ENCODE measurements at regions not wholly inside any gene's neighbourhood (a gene's known extent, or its start where the extent isn't known, plus 50 kb on each side); places are given as distances from the start of the nearest gene placed in this dataset.

DNA sequence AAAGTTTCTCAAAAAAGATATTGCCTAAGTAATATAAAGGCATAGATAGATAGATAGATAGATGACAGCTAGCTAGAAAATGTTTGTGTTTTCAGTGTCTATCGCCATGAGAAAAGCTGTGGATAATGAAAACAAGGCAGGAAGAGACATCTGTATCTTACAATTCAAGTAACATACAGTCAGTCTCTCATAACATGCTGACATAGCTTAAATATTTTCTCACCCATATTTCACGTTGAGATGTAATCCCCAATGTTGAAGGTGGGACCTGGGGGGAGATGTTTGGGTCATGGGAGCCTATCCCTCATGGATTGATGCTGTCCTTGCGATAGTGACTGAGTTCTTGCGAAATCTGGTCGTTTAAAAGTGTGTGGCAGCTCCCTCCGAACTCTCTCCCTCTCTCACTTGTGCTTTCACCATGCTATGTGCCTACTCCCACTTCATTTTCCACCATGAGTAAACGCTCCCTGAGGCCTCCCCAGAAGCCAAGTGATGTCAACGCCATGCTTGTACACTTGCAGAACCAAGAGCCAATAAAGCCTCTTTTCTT is 856.8 kb upstream of the ADAMTS5 start:
- no peaks in the 10 kb centered on the region for H3K9me3 ChIP-seq (ENCODE audit: control insufficient read depth in 2 of 2, insufficient read depth in 1 of 2, low read depth in 1 of 2, low read length in 1 of 2)
- no peaks in the 10 kb centered on the region for H3K27me3 ChIP-seq (ENCODE audit: control insufficient read depth in 3 of 3, insufficient read depth in 3 of 3, low read length in 3 of 3)
- peaks cover 0 to 4% (median 0%) of the 10 kb centered on the region in 3 donors for H3K4me1 ChIP-seq (ENCODE audit: control insufficient read depth in 3 of 3, insufficient read depth in 2 of 3, low read depth in 1 of 3, low read length in 2 of 3)
- FAIRE-seq = no peak
- no peak overlapping the region for H3K27ac ChIP-seq (ENCODE audit: low read depth in 1 of 3, low read length in 2 of 3)
- DNase-seq = no peak
- no peak overlapping the region for H3K4me3 ChIP-seq (ENCODE audit: low read depth in 1 of 3, low read length in 3 of 3)
- 72 to 80% (median 79%) methylated on average over 8 of the region's 8 CpGs for WGBS, 3 donors
- no peaks in the 10 kb centered on the region for H3K36me3 ChIP-seq (ENCODE audit: control insufficient read depth in 3 of 3, insufficient read depth in 2 of 3, low read depth in 1 of 3, low read length in 3 of 3)

DNA sequence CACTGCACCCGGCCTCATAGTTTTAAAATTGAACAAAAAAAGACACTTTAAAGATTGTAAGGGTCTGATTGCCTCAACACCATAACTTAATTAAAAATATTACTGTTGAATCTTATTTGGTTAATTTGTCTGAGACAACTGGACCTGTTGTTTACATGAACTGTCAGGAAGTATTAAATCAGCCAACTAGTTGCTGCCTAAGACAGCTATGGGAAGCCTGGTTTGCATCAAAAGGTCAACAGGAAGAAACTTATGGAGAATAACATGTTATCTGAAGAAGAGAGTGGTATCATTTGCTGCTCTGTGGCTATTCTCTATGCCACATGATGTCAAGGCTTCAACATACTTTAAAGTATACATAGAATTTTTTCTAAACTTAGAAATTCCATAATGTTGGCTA is 853.5 kb upstream of the ADAMTS5 start:
- Histone ChIP-seq H3K4me3 (ENCODE audit: low read depth in 1 of 3, low read length in 3 of 3) (no peak overlapping the region), H3K36me3 (ENCODE audit: control insufficient read depth in 3 of 3, insufficient read depth in 2 of 3, low read depth in 1 of 3, low read length in 3 of 3) (no peaks in the 10 kb centered on the region), H3K27ac (ENCODE audit: low read depth in 1 of 3, low read length in 2 of 3) (no peak overlapping the region), H3K9me3 (ENCODE audit: control insufficient read depth in 2 of 2, insufficient read depth in 1 of 2, low read depth in 1 of 2, low read length in 1 of 2) (no peaks in the 10 kb centered on the region), H3K27me3 (ENCODE audit: control insufficient read depth in 3 of 3, insufficient read depth in 3 of 3, low read length in 3 of 3) (no peaks in the 10 kb centered on the region), H3K4me1 (ENCODE audit: control insufficient read depth in 3 of 3, insufficient read depth in 2 of 3, low read depth in 1 of 3, low read length in 2 of 3) (peaks cover 0 to 21% (median 0%) of the 10 kb centered on the region in 3 donors)
- WGBS, 3 donors = 71 to 95% (median 85%) methylated on average over 1 of the region's 1 CpG
- no peak for FAIRE-seq
- DNase-seq = no peak

DNA sequence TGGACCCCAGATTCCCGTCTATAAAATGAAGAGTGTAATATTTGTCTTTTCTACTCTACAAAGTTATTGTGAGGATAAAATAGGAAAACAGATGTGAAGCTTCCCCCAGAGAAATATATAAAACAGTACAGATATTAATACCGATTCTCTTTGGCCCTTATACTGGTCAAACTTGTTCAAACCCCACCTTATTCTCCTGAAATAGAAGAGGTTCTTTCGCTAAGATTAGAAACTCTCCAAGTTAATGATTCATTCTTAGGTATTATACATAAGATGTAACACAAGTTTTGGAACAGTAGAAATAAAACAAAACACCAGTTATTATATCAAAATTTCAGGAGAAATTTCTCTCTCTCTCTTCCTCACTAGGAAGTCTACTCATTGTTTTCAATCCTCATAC is 852.4 kb upstream of the ADAMTS5 start:
- H3K36me3 ChIP-seq (ENCODE audit: control insufficient read depth in 3 of 3, insufficient read depth in 2 of 3, low read depth in 1 of 3, low read length in 3 of 3) = no peaks in the 10 kb centered on the region
- no peaks in the 10 kb centered on the region for H3K27me3 ChIP-seq (ENCODE audit: control insufficient read depth in 3 of 3, insufficient read depth in 3 of 3, low read length in 3 of 3)
- H3K4me1 ChIP-seq (ENCODE audit: control insufficient read depth in 3 of 3, insufficient read depth in 2 of 3, low read depth in 1 of 3, low read length in 2 of 3) = peaks cover 0 to 21% (median 0%) of the 10 kb centered on the region in 3 donors
- no peak overlapping the region for H3K4me3 ChIP-seq (ENCODE audit: low read depth in 1 of 3, low read length in 3 of 3)
- no peaks in the 10 kb centered on the region for H3K9me3 ChIP-seq (ENCODE audit: control insufficient read depth in 2 of 2, insufficient read depth in 1 of 2, low read depth in 1 of 2, low read length in 1 of 2)
- 45 to 66% (median 53%) methylated on average over 3 of the region's 3 CpGs for WGBS, 3 donors
- FAIRE-seq (no peak), DNase-seq (no peak)
- peak overlapping the region in 1 of 3 donors; percentile 81 for H3K27ac ChIP-seq (ENCODE audit: low read depth in 1 of 3, low read length in 2 of 3)

DNA sequence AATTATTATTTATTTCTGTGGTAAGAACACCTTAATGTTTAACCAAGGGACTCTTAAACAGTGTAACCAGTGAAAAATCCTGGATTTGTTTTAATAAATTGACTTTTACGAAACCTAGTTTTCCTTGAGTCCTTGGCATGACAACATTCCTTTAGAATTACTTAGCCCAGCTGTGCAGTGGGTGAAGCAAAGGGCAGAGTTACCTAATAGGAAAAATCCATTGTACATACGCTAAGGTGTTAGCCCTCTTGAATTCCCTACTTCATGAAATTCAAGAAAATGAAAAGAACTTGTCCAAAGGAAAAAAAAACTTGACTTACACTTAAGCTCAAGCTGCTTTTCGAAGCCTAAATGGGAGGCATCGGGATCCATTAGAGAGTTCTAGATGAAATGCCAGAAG is 852.0 kb upstream of the ADAMTS5 start:
- Histone ChIP-seq H3K9me3 (ENCODE audit: control insufficient read depth in 2 of 2, insufficient read depth in 1 of 2, low read depth in 1 of 2, low read length in 1 of 2) (no peaks in the 10 kb centered on the region), H3K4me1 (ENCODE audit: control insufficient read depth in 3 of 3, insufficient read depth in 2 of 3, low read depth in 1 of 3, low read length in 2 of 3) (peaks cover 0 to 21% (median 0%) of the 10 kb centered on the region in 3 donors), H3K4me3 (ENCODE audit: low read depth in 1 of 3, low read length in 3 of 3) (no peak overlapping the region), H3K27me3 (ENCODE audit: control insufficient read depth in 3 of 3, insufficient read depth in 3 of 3, low read length in 3 of 3) (no peaks in the 10 kb centered on the region), H3K27ac (ENCODE audit: low read depth in 1 of 3, low read length in 2 of 3) (peak overlapping the region in 1 of 3 donors; percentile 81), H3K36me3 (ENCODE audit: control insufficient read depth in 3 of 3, insufficient read depth in 2 of 3, low read depth in 1 of 3, low read length in 3 of 3) (no peaks in the 10 kb centered on the region)
- DNase-seq = peak in 1 of 2 donors; percentile 24
- 83 to 85% (median 84%) methylated on average over 4 of the region's 4 CpGs for WGBS, 3 donors
- FAIRE-seq = no peak

DNA sequence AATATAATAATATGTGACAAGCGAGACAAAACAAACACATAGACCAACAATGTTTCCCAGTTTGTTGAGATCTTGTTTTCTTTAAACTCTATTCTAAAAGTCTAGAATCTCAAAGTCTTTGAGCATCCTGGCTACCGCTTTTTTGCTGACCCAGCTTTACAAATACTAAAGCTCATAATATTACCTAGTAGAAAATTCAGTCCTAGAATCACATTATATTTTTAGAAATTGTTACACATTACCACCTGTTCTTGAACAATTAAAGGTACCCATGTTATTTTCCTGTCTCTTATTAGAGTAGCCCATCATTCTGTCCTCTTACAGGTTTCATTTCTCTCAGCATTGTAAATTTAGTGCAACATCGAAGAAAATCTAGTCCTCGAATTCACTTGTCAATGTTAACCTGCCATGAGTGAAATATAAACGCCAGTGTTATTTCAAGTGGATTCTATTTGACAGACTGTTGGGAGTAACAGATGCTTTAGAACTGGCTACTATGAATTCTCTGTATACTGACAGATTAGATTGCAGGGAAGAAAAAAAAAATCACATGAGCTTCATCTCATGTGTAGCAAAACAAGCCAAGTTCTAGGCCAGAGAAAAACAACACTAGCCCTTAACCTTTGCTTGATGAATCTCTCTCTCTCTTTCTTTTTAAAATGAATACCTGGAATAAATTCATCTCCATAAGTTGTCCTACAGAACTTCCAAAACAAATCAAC is 851.2 kb upstream of the ADAMTS5 start:
- Histone ChIP-seq H3K36me3 (ENCODE audit: control insufficient read depth in 3 of 3, insufficient read depth in 2 of 3, low read depth in 1 of 3, low read length in 3 of 3) (no peaks in the 10 kb centered on the region), H3K4me1 (ENCODE audit: control insufficient read depth in 3 of 3, insufficient read depth in 2 of 3, low read depth in 1 of 3, low read length in 2 of 3) (peaks cover 0 to 21% (median 0%) of the 10 kb centered on the region in 3 donors), H3K9me3 (ENCODE audit: control insufficient read depth in 2 of 2, insufficient read depth in 1 of 2, low read depth in 1 of 2, low read length in 1 of 2) (no peaks in the 10 kb centered on the region), H3K27me3 (ENCODE audit: control insufficient read depth in 3 of 3, insufficient read depth in 3 of 3, low read length in 3 of 3) (no peaks in the 10 kb centered on the region), H3K27ac (ENCODE audit: low read depth in 1 of 3, low read length in 2 of 3) (peak overlapping the region in 1 of 3 donors; percentile 81), H3K4me3 (ENCODE audit: low read depth in 1 of 3, low read length in 3 of 3) (no peak overlapping the region)
- DNase-seq (no peak), FAIRE-seq (no peak)
- WGBS, 3 donors = 83 to 92% (median 88%) methylated on average over 5 of the region's 5 CpGs

DNA sequence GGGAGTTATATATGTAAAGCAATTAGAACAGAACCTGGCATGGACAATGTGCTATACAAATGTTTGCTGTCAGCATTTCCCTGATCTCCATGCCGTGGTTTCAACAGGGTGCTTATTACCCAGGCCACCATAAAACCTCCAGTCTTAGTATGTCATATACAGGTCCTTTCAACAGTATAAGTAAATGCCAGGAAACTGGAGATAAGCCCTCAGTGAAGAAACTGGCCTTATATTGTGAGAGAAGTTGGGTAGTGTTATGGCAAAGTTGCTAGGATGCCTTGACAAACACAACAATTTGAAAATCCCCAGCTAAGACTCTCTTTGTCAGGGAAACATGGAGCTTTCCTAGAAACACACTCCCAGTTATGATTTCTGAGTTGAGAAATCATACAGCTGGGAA is 850.2 kb upstream of the ADAMTS5 start:
- Histone ChIP-seq H3K4me3 (ENCODE audit: low read depth in 1 of 3, low read length in 3 of 3) (no peak overlapping the region), H3K27ac (ENCODE audit: low read depth in 1 of 3, low read length in 2 of 3) (peak overlapping the region in 1 of 3 donors; percentile 81), H3K4me1 (ENCODE audit: control insufficient read depth in 3 of 3, insufficient read depth in 2 of 3, low read depth in 1 of 3, low read length in 2 of 3) (peaks cover 0 to 21% (median 0%) of the 10 kb centered on the region in 3 donors), H3K36me3 (ENCODE audit: control insufficient read depth in 3 of 3, insufficient read depth in 2 of 3, low read depth in 1 of 3, low read length in 3 of 3) (no peaks in the 10 kb centered on the region), H3K9me3 (ENCODE audit: control insufficient read depth in 2 of 2, insufficient read depth in 1 of 2, low read depth in 1 of 2, low read length in 1 of 2) (peaks cover 0 to 2% of the 10 kb centered on the region in 2 donors), H3K27me3 (ENCODE audit: control insufficient read depth in 3 of 3, insufficient read depth in 3 of 3, low read length in 3 of 3) (no peaks in the 10 kb centered on the region)
- 7 to 38% (median 31%) methylated on average over 1 of the region's 1 CpG for WGBS, 3 donors
- no peak for FAIRE-seq
- peak in 1 of 2 donors; percentile 75 for DNase-seq

DNA sequence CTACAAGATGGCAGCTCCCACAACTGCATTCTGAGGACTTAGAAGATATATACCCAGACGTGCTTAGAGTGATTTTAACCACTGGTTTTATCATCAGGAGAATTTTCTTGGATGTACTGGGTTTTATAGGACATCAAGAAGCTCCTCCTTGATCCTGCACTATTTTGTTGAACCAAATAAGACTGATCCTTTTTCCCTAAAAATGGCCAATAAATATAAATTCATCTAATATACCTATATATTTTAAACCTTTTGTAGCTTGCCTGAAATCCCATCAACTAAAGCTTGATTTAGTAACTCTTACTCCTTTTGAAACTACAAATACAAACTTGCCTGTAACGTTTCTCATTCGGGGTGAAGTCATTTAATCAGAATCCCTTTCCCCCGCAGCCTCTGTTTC is 849.4 kb upstream of the ADAMTS5 start:
- DNase-seq (no peak), FAIRE-seq (no peak)
- Histone ChIP-seq H3K36me3 (ENCODE audit: control insufficient read depth in 3 of 3, insufficient read depth in 2 of 3, low read depth in 1 of 3, low read length in 3 of 3) (no peaks in the 10 kb centered on the region), H3K9me3 (ENCODE audit: control insufficient read depth in 2 of 2, insufficient read depth in 1 of 2, low read depth in 1 of 2, low read length in 1 of 2) (peaks cover 0 to 4% of the 10 kb centered on the region in 2 donors), H3K27ac (ENCODE audit: low read depth in 1 of 3, low read length in 2 of 3) (peak overlapping the region in 1 of 3 donors; percentile 81), H3K4me3 (ENCODE audit: low read depth in 1 of 3, low read length in 3 of 3) (no peak overlapping the region), H3K27me3 (ENCODE audit: control insufficient read depth in 3 of 3, insufficient read depth in 3 of 3, low read length in 3 of 3) (no peaks in the 10 kb centered on the region), H3K4me1 (ENCODE audit: control insufficient read depth in 3 of 3, insufficient read depth in 2 of 3, low read depth in 1 of 3, low read length in 2 of 3) (peaks cover 0 to 21% (median 0%) of the 10 kb centered on the region in 3 donors)
- 83 to 86% (median 85%) methylated on average over 4 of the region's 4 CpGs for WGBS, 3 donors

DNA sequence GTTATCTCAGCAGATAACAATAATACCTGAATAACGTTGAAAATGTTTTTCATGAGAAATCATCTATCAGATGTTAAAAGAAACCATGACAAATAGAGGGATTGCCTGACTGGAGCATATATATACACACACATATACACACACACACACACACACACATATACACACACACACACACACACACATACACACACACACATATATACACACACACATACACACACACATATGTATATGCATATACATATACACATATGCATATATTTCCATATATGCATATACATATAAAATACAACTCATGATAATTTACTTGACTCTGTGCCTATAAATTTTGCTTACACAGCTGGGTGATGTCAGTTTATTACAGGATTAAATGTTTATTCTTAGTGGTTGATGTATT is 847.3 kb upstream of the ADAMTS5 start:
- H3K4me3 ChIP-seq (ENCODE audit: low read depth in 1 of 3, low read length in 3 of 3) = no peak overlapping the region
- no peak overlapping the region for H3K27ac ChIP-seq (ENCODE audit: low read depth in 1 of 3, low read length in 2 of 3)
- H3K27me3 ChIP-seq (ENCODE audit: control insufficient read depth in 3 of 3, insufficient read depth in 3 of 3, low read length in 3 of 3) = no peaks in the 10 kb centered on the region
- H3K36me3 ChIP-seq (ENCODE audit: control insufficient read depth in 3 of 3, insufficient read depth in 2 of 3, low read depth in 1 of 3, low read length in 3 of 3) = no peaks in the 10 kb centered on the region
- DNase-seq (no peak), FAIRE-seq (no peak)
- WGBS, 3 donors = 33 to 50% (median 38%) methylated on average over 1 of the region's 1 CpG
- H3K4me1 ChIP-seq (ENCODE audit: control insufficient read depth in 3 of 3, insufficient read depth in 2 of 3, low read depth in 1 of 3, low read length in 2 of 3) = peaks cover 0 to 21% (median 0%) of the 10 kb centered on the region in 3 donors
- peaks cover 0 to 4% of the 10 kb centered on the region in 2 donors for H3K9me3 ChIP-seq (ENCODE audit: control insufficient read depth in 2 of 2, insufficient read depth in 1 of 2, low read depth in 1 of 2, low read length in 1 of 2)
